HS-5 (cell line): ENCODE measurements at regions not wholly inside any gene's neighbourhood (a gene's known extent, or its start where the extent isn't known, plus 50 kb on each side); places are given as distances from the start of the nearest gene placed in this dataset.

Experiments
- DNase-seq: peaks from one replicate; pipeline ENCODE4 v3.0.0-alpha.2; 2012; ENCODE audit warnings: low read depth

DNA sequence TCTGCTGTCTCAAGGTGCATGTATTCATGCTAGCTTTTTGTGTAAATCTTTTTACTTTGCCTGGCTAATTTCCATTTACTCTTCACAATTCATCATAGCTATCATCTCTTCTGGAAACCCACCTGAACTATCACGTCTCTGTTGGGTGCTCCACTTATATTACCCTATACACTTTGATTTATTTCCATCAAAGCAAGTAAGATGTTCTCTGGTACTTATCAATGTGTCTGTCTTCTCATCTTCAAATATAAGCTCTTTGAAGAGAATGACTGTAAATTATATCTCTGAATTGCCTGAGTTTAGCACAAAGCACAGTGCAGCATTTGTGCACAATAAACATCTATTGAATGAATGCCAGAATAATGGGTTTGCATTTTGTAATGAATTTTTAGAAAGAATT, 1129.7 kb downstream of the LRFN5 start:
- no peak for DNase-seq

DNA sequence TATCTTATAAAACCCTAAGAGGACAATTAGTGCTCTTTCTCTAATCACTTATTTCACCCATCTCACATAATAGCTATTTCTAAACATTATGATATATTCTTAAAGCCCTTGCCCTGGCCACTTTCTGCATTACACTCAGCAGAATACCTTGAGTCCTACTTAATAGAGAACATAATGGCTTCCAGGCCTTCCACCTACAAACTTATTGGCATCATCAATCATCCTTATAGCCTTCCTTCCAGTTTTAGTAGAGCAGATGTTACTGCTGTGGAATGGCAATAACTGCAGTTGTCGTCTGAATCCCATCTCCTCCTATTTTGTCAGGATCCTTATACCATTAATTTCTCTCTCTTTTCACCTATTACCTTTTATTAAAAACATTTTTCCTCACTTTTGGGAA, 1127.4 kb downstream of the LRFN5 start:
- DNase-seq: no peak

DNA sequence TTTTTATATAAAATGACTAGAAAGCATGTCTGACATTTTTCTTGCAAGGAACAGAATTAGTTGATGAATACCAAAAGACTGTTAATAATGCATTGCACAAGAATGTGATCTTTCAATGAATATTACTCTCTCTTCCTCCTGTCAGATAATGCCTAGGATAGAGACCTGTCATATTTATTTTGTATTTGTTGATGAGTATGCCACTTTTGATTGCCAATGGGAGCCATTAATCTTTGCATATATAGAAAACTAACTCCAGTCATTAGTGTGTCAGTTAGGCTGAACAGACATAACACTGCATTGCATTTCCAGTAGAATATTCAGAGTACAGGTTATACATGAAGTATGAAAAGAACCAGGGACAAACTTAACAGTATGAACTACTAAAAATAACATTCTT, 1125.3 kb downstream of the LRFN5 start:
- DNase-seq: no peak

DNA sequence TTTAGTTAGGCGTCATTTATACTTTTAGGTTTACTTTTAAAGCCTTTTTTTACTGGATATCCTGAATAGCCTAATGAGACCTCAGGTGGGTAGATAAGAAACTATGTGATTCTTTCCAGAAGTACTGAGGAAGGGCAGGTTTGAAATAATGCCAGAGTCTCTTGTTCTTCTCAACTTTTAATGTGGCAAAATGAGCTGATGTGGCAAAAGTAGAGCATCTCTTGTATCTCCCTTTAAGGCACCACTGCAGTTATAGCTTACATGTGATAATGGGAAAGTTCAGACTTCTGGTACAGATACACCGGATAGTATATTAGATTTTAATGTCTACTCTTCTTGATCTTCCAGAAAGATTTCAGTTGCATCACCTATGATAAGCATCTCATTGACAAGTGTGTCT, 1124.8 kb downstream of the LRFN5 start:
- no peak for DNase-seq

DNA sequence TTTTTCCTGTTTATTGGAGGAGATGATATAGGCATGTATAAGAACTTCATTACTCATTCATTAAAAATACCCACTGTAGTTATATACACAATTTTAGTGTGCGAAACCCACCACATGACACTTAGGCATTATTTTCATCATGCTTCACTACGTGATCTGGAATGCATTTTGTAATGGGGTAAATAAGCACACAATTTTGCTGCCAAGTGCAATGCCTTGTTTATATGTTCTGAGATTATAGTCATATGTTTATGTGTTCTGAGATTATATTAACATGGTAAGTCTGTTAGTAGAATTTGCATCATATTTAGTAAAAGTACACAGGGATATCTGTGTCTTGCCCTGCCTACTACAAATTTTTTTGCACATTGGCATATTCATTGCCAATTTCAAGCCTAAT, 1123.0 kb downstream of the LRFN5 start:
- DNase-seq: no peak

DNA sequence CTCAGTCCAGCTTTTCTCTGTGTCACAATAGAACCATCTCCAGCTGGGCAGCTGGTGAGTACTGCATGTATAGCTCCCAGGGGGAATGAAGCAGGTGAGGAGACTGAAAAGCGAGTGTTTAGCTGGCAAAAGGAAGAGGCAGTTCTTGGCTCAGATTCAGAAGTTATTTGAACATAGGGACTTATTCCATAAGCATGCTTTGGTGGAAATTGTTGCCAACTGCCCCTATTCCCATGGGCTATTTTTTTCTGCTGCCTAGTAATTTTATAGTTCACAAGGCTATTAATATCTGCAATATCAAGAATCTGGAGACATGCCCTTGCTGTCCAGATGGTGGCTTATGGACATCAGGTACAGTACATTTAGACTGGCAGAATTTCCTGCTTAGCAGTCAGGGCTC, 1112.7 kb downstream of the LRFN5 start:
- DNase-seq: no peak

DNA sequence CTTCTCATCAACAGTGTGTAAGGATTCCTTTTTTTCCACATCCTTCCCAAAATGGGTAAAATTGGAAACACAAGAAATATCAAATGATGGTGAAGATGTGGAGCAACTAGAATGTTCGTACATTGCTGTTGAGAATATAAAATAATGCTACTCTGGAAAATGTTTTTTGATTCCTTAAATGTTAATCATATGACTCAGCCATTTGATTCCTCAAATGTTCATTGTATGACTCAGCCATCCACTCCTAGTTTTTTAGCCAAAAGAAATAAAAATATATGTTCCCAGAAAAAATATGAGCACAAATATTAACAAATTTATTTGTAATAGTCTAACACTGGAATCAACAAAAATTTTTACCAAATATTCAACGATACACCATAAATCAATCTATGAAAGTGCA, 1108.6 kb downstream of the LRFN5 start:
- peak; percentile 60 for DNase-seq

DNA sequence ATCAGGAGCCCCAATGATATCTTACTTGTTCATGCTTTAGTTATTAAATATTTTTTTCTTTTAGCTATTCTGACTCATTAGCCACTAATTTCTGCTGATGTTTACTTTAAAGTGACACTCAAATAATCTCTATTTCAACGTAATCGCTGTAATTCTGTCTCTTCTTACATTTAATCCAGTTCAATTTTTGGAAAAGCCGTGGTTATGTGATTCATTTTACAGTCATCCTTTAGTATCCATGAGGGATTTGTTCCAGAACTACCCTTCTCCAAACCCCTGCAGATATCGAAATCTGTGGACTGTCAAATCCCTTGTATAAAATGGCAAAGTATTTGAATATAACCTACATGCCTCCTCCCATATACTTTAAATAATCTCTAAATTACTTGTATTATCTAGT, 1103.4 kb downstream of the LRFN5 start:
- DNase-seq: no peak

DNA sequence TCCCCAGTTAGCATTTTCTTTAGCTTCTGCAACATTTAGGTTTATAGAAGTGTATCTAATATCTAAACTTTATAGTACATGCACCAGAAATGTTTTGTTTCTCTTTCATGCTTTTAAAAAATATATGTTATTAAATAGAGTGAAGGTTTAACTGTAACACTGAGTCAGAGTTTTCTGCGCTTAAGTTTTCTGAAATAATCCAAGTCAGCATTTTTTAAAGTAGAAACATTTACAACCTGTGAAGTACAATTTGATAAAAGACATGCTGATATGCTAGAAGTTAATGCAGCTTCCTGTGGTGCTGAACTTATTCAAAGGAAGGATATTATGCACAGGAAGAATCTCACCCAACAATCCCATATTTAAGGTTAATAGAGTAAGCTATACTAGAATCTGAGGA, 1096.8 kb downstream of the LRFN5 start:
- no peak for DNase-seq

DNA sequence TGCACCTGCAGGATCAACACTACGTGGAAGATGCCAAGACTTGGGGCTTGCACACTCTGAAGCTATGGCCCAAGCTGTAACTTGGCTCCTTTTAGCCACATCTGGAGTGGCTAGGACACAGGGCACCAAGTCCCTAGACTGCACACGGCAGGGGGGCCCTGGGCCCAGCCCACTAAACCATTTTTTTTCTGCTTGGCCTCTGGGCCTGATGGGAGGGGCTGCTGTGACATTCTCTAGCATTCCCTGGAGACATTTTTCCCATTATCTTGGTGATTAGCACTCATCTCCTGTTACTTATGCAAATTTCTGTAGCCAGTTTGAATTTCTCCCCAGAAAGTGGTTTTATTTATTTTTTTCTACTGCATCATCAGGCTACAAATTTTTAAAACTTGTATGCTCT, 1080.7 kb downstream of the LRFN5 start:
- DNase-seq: no peak

DNA sequence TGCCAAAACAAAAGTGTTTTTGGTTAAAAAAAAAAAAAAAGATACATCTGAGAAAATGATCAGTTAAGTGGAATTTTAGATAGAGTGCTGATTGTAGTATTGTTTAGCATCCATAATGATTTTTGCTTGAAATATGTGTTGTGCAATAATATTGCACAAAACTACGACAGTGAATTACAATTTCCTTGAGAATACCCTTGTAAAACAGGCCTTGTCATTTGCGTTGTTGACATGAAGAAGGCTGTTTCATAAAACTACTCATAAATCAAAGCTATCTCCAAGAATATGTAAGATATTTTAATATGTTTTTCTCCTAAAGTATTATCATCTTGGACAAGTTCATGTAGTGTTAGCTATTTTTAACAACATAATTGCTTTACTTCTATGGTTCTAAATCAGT, 1077.0 kb downstream of the LRFN5 start:
- peak; percentile 0 for DNase-seq

DNA sequence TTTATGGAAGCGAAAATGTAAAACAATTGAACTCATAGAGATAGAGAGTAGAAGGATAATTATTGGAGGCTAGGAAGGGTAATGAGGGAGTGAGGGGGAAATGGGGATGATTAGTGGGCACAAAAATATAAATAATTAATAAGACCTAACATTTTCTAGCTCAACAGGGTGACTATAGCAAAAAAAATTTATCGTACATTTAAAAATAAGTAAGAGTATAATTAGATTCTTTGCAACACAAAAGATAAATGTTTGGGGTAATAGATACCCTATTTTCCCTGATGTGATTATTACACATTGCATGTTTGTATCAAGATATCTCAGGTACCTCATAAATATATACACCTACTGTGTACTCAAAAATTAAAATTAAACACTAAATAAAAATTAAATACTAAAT, 1070.0 kb downstream of the LRFN5 start:
- no peak for DNase-seq

DNA sequence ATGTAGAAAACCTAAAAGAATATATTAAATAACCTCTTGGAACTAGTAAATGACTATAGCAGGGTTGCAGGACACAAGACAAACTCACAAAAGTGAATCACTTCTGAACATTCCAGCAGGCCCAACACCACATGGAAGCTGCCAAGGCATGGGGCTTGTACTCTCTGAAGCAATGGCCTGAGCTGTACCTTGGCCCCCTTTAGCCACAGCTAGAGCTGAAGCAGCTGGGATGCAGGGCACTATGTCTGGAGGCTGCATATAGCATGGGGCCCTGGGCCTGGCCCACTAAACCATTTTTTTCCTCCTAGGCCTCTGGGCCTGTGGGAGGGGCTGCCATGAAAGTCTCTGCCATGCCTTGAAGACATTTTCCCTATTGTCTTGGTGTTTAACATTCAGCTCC, 1067.3 kb downstream of the LRFN5 start:
- no peak for DNase-seq

DNA sequence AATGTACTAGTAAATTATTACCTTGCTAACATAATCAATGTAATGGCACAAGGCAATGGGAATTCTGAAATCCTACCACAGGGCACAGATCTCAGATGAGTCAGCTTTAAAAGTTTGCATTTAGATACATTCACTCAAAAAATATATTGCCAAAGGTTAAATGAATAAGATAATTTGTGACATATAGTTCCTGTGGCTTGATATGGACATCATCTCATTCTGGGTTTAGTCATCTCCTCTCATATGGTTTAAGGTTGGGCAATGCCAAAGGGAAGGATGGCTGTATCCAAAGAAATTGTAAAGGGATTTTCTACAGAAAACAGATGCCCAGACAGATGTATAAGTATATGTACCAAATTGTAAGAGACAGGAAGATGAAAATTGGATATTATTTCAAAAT, 1065.0 kb downstream of the LRFN5 start:
- DNase-seq: peak; percentile 59

DNA sequence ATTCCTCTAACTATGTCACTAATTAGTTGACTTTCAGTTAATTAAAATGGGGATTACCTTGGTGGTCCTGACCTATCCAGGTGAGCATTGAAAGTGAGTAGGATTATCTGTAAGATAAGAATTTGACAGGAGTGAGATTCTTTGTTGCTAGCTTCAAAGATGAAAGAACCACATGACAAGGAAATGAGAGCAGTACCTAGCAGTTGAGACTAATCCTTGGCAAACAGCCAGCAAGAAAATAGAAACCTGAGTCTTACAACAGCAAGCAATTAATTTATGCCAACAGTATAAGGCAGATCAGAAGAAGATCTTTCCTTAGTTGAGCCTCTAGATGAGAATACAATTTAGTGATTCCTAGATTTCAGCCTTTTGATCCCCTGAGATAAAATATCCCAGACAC, 1058.4 kb downstream of the LRFN5 start:
- DNase-seq: no peak

DNA sequence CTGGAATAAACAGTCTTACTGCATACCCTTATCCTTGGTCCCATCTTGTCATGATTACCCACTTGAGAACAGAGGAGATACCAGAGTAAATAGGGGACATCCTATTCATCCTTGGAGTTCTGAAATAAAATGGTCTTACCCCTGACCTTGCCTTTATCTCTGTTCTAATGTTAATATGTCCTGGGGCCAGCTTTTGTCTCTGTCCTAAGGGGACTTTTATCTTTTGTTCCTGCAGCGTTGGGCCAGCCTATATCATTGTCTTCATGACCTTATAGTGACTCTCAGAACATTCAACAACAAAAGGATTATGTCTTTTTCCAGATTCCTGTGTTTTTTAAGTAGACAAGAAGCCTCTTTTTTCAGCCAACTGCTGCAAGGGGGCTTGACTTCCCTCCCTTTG, 1057.5 kb downstream of the LRFN5 start:
- no peak for DNase-seq

DNA sequence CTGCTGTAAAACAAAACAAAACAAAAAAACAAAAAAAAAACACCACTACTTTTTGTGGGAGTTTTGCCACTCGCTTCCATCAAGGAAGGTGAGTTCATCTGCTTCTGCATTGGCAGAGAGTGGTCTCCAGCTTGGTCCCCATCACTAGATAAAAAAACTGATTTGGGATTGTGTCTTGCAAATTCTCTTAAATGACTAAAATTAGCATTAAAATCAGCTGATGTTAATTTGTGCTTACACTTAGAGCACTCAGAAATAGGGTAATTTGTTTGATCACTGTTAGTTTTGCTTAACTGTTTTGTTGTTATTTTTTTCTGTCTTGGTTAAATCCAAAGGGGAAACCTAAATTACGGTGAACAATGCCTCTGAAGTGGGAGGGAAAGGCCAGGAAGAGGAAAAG, 1048.0 kb downstream of the LRFN5 start:
- no peak for DNase-seq

DNA sequence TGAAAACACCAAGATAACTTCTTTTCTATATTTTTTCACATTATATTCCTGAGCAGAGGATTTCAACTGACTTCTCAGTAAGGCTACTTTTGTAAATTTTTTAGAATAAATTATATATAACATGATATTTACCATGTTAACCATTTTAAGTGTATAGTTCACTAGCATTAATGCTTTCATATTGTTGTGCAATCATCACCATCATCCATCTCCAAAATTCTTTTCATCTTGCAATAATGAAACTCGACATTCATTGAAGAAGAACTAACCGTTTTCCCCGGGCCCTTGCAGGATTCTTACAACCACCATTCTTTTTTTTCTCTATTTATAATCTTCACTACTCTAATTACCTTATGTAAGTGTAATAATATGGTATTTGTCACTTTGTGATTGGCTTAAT, 1036.1 kb downstream of the LRFN5 start:
- DNase-seq: no peak

DNA sequence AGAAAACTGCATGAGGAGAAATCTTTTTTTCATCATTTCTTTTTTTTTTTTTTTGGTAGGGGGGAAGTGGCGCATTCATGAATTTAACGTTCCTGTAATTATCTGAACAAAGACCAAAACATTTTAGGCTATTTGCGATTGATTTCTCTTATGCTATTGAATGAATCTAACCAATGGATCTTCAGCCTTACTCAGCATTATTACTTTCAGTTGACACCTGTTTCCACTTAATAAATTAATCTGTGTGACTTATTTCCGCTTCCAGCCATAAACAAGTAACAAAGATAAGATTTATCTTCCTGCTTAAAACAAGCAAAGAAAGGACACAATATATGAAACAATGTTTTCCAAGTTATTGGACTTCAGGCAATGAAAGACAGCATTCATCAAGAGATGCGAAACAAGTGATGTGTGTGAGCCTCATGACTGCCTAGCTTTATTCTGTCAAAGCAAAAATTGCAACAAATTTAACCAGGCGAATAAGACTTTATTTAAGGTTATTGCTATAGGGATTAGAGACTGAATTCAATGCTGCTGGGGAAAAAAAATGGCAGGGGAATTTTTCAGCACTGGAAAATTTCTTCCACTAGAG, 1026.9 kb downstream of the LRFN5 start:
- DNase-seq: no peak

DNA sequence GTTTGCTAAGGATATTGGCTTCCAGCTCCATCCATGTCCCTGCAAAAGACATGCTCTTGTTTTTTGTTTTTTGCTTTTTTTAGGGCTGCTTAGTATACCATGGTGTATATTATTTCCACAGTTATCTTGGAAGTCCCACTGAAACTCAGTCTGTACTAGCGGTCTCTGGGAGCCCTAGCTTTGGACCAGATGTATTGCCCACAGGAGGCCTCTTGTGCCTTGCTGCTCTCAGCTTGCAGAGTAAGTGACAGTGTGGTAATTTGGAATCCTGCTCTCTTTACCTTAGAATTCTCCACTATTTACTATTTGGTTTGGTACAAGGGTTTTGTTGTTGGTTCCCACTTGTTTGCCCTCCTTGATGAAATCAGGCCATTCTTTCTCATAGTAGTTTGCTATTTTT, 1022.9 kb downstream of the LRFN5 start:
- no peak for DNase-seq

DNA sequence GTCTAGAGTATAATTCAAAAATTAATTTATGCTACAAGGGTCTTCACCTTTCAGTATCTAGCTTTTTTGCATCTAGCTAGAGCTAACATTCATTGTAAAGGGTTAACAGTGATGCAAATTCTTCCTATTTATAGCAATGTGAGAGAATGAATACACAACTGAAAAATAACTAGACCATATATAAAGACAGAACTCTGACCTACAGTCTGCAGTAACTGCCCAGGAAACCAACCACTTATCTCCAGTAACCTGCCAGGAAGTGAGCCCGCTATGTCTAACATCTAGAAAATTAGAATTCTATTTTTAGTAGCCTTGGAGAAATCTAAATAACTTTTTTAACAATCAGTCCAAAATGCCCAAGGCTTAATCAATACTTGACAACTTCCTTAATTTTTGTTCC, 1021.9 kb downstream of the LRFN5 start:
- no peak for DNase-seq

DNA sequence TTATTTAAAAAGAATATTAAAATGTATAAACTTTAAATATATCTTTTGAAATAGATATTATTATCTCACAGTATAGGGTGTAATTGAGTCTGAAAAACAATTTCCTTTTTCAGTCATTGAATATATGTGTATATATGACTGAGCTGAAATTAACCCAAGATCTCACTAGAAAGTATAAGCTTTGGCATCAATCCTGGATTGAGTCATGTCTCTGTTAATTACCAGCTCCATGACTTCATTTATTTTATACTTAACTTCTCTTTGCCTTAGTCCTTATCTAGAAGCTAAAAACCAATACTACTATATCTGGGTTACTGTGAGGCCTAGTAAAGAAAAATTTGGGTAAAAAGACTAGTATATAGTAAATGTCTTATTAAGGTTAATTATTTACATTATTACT, 1020.3 kb downstream of the LRFN5 start:
- DNase-seq: no peak

DNA sequence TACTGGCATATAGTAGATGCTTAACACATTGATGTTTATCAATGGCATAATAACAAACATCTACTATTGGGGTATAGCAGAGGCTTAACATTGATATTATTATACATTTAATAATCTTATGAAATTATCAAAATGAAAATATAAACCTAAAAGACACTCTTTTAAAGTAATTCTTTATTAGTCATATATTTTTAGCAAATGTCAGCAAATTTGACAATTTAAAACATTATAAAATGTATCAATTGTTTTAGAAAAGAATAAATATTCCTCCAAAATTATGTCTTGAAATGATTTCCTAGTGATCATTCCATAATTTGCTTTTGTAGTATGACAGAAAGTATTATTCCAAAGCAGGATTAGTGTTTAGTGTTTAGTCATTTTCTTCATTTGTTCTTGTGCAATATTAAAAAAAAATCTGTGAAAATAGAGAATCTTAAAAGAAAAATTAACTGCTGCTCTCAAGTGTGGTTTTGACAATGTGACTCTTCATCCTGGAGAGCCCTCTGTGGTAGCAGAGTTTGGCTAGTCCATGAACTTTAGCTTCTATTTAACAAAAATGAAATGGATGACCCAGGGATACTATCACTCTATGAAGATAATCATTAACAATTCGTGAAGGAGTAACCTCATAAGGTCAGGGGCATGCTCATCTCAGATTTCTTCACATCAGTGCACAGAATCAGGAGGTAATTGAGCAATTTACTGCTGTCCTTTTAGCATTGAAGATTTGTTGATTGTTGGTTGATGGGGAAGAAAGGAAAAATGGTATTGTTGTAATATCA, 1018.5 kb downstream of the LRFN5 start:
- no peak for DNase-seq

DNA sequence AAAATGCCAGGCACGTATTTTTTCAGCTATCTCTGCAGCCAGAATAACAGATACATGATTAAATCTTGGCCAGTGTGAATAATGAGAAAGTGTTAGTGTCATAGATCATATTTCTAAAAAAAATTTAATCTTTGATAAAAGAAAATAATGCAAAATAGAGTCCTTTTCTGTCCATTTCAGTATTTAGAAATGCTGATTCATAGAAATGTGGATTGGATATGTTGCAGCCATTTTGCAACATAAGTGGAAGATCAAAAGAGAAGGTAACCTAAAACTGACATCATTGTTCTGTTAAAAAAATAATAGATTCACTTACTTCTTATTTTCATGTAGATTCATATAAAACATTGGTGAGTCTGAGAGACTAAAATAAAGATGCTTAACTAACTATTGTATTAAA, 1010.3 kb downstream of the LRFN5 start:
- no peak for DNase-seq
